HepG2 (cell line): ENCODE measurements at regions not wholly inside any gene's neighbourhood (a gene's known extent, or its start where the extent isn't known, plus 50 kb on each side); places are given as distances from the start of the nearest gene placed in this dataset.

Source experiments
- CC2D1A ChIP-seq: sonication (generic); formaldehyde crosslinking; IDR thresholded peaks from 2 replicates; pipeline ENCODE4 v1.8.1; 2023; ENCODE audit warnings: mild to moderate bottlenecking, missing genetic modification reagents
- EZH2 ChIP-seq: conservative IDR thresholded peaks from 2 replicates; pipeline ENCODE4 v1.6.1; 2012; ENCODE audit warnings: mild to moderate bottlenecking, low read depth, low read length, moderate library complexity
- MXD3 ChIP-seq: IDR thresholded peaks from 2 replicates; pipeline ENCODE4 v1.6.1; 2016; ENCODE audit warnings: mild to moderate bottlenecking, missing biosample characterization, missing genetic modification reagents
- MXI1 ChIP-seq: IDR thresholded peaks from 3 replicates; pipeline ENCODE4 v1.6.1; 2012; ENCODE audit warnings: low read depth, low read length, inconsistent platforms, borderline replicate concordance
- ZBTB8A ChIP-seq: sonication (generic); formaldehyde crosslinking; IDR thresholded peaks from 2 replicates; pipeline ENCODE4 v1.4.0; 2020; ENCODE audit warnings: mild to moderate bottlenecking, low read depth, missing genetic modification reagents, borderline replicate concordance
- ZFP90 ChIP-seq: sonication (generic); formaldehyde crosslinking; IDR thresholded peaks from 2 replicates; pipeline ENCODE4 v1.8.0; 2022; ENCODE audit warnings: missing genetic modification reagents, mild to moderate bottlenecking, inconsistent platforms, borderline replicate concordance
- ZSCAN20 ChIP-seq: sonication (generic); formaldehyde crosslinking; IDR thresholded peaks from 2 replicates; pipeline ENCODE4 v1.4.0; 2020; ENCODE audit warnings: missing genetic modification reagents, mild to moderate bottlenecking, borderline replicate concordance

- TF ChIP-seq ZBTB8A (CRISPR knock-in tag) (no peak), MXD3 (CRISPR knock-in tag) (no peak), CC2D1A (CRISPR knock-in tag) (no peak), MXI1 (no peak), EZH2 (no peak), ZFP90 (CRISPR knock-in tag) (no peak), ZSCAN20 (CRISPR knock-in tag) (no peak)
Observed at GRCh38 chr16:87123356-87124001, 193.7 kb downstream of the C16orf95 start.
